Gastrocnemius medialis (tissue), 4 donors: ENCODE measurements at regions not wholly inside any gene's neighbourhood (a gene's known extent, or its start where the extent isn't known, plus 50 kb on each side); places are given as distances from the start of the nearest gene placed in this dataset.

Experiments used
- POLR2A ChIP-seq, 2 donors: fragments of 450-650 bp; IDR thresholded peaks; one replicate each; pipeline ENCODE4 v1.6.1; 2017; ENCODE audit warnings: antibody characterized with exemption in 2 of 2, mild to moderate bottlenecking in 2 of 2, moderate library complexity in 2 of 2
- TF ChIP-seq, protein P1 (sequence below), 5 experiments: fragments of 450-650 bp in 3 of 5; fragments of 200-600 bp in 2 of 5; sonication (generic) in 2 of 5; IDR thresholded peaks in 4 of 5; conservative IDR thresholded peaks in 1 of 5; 1 replicate in 4 of 5; 2 replicates in 1 of 5; pipeline ENCODE4 v1.5.1; 2016 to 2019; ENCODE audit warnings: antibody characterized with exemption in 5 of 5, mild to moderate bottlenecking in 3 of 5, moderate library complexity in 3 of 5

GRCh38 chr2:237243487-237243886, 157.8 kb downstream of the COPS8 start:
- TF ChIP-seq, protein P1, sequence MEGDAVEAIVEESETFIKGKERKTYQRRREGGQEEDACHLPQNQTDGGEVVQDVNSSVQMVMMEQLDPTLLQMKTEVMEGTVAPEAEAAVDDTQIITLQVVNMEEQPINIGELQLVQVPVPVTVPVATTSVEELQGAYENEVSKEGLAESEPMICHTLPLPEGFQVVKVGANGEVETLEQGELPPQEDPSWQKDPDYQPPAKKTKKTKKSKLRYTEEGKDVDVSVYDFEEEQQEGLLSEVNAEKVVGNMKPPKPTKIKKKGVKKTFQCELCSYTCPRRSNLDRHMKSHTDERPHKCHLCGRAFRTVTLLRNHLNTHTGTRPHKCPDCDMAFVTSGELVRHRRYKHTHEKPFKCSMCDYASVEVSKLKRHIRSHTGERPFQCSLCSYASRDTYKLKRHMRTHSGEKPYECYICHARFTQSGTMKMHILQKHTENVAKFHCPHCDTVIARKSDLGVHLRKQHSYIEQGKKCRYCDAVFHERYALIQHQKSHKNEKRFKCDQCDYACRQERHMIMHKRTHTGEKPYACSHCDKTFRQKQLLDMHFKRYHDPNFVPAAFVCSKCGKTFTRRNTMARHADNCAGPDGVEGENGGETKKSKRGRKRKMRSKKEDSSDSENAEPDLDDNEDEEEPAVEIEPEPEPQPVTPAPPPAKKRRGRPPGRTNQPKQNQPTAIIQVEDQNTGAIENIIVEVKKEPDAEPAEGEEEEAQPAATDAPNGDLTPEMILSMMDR (IDR thresholded peaks at IDR 0.05 in 4 of 5, conservative IDR thresholded peaks at IDR 0.05 in 1 of 5), result no peak
- no peak for TF ChIP-seq POLR2A (IDR thresholded peaks at IDR 0.05)
